ENCODE measurements at regions not wholly inside any gene's neighbourhood (a gene's known extent, or its start where the extent isn't known, plus 50 kb on each side); places are given as distances from the start of the nearest gene placed in this dataset.

- TF ChIP-seq CTCF (IDR thresholded peaks at IDR 0.05) (no peak), POLR2A (IDR thresholded peaks at IDR 0.05) (no peak)
These were observed 130.6 kb downstream of the RFX6 start for GRCh38 chr6:117007659-117008058.
